OCI-M1 (cell line): ENCODE measurements at regions not wholly inside any gene's neighbourhood (a gene's known extent, or its start where the extent isn't known, plus 50 kb on each side); places are given as distances from the start of the nearest gene placed in this dataset.

Experiments used
- DNase-seq: peaks from one replicate; lab custom pipeline; 2025; lab: John Stamatoyannopoulos, UW

DNA sequence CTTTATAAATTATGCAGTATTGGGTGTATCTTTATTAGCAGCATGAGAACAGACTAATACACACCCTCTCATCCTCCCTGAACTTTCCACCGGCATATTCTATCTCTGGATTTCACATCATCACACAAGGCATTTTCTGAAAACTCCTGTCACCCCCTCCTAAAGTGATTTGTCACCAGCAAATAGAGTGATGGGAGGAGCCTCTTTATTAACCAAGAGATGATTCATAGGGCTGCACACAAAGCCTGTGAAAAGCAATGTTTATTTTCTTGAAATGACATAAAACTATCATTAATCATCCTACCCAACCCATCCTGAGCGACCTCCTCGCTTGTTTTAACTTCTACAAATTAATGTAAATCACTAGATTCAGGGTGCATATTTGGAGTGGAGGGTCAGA is 394.7 kb upstream of the SULF2 start:
- no peak for DNase-seq

DNA sequence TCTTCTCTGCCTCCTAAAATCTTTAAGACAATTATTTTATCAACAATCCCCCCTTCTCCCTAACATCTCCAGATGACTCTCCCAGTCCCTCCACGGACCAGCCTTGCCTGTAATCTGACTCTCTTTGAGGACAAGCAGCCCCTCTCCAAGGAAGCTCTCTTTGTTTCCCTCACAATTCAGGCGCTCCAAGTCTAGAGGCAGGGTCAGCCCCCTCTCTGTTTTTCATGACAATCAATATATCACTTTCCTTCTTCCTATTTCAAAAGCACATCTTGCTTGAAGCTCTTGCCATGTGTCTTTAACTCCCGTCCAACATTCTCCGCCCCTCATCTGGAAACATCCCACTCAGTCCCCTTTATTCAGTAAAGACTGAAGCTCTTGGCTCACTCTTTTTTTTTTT is 393.4 kb upstream of the SULF2 start:
- DNase-seq = no peak

DNA sequence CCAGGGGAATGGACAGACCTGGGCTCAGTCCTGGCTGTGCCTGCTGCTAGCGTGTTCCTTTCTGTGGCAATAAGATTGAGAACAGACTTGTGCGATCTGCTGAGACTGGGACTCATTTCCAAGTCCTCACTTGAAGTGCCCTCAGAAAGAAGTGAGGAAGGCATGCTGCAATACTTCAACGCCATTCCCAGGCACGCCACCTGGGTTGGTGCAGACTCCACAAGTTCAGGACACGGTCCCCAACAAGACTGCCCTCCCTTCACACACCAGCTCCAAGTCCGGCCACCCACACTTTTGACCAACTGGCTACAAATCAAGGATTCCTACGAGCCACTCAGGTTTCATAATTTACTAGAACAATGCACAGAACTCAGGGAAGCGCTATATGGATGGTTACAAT is 391.8 kb upstream of the SULF2 start:
- DNase-seq = no peak

DNA sequence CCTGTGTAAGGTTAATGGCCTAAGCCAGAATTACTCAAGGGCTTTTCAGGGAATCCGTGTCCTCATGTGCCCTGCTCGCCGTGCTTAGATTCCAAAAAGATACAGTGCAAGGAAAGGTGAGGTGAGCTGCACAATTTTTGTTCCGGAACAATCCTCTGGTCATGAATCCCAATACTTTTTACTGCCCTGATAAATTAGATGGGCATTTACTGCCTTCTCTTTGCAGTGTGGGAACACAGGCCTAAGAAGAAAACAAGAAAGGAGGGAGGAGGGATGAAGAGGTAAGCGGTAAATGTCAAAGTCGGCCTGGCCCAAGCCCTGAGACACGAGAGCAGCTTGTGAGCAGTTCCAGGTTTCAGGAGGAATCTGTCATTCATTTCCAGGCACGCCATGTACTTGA is 390.9 kb upstream of the SULF2 start:
- DNase-seq = no peak

DNA sequence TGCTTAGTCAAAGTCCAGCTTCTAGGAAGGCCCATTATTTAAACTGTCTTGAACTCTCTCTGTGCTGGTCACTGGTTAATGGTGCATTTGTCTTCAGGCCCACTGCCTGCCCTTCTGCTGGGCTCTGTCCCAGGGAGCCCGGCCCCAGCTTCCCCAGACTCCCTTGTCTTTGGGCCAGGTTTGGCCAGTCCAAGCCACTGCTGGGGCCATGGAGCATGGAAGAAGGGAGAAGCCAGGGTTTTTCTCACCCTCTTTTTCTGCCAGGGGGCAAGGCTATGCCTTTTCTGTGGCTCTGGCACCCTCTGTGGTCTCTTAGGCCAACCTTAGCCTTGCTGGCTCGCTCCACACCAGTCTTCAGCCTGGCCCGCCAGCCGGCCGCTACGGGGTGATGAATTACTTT is 390.0 kb upstream of the SULF2 start:
- DNase-seq = no peak

DNA sequence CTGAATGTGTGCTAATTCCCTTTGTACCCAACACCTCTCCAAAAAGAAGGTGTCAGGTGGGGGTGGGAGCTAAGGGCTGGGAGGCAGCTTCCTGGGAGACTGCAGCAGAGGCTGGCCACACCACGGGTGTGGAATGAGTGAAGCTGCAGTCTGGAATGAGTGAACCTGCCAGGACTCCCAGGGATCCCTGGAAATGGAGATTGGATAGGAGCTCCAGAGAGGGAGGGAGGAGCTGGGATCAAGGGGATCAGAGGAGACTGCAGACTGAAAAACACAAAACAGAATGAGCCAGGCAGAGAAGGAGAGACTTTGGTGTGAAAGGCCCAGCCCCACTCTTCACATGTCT is 387.0 kb upstream of the SULF2 start:
- DNase-seq = no peak

DNA sequence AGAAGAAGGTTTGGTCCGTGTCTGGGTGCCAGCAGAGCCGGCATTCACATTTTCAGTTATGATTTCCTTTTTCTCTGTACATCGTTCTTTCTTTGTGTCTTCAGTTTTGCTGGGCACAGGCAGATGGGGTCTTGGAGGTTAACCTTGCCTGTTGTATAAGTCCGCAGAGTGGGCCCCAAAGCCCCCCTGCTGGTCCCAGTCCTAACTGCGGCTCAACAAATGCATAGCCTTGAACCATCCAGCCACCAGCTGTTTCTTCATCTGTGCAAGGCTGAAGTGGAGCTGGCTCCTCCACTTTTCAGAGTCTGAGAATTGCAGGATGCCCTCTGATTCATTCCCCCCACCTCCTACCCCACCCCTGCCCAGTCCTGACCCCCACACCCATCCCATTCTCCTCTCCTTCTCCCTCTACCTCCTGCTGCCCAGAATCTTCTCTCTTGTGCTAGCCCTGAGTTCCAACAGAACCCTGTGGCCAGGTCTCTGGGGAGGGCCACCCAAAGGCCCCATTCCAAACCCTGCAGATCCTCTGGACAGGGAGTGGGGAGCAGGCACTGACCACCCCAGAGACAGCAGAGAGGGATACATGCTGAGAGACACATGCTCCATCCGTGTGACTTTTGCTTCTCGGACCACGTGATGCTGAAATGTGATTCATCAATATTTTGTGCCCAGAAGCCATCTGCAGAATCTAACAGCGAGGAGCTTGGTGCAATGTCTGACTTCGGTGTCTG is 386.5 kb upstream of the SULF2 start:
- no peak for DNase-seq

DNA sequence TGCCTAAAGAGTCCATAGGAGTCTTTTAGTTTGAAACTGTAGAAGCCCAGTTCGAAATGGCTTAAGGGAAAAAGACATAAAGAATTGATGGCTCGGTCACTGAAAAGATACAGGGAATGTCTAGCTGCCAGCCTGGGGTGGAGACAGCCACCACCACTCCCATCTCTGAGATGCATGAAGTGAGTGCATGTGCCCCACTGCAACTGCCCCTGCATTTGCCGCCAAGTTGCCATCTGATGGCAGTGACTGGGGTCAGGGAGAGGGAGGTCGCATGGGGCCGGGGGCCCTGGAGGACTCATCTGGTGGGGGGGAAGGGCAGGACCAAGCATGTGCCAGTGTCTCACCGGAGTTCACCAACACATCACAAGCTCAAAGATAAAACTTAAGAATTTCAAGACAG is 385.8 kb upstream of the SULF2 start:
- no peak for DNase-seq

DNA sequence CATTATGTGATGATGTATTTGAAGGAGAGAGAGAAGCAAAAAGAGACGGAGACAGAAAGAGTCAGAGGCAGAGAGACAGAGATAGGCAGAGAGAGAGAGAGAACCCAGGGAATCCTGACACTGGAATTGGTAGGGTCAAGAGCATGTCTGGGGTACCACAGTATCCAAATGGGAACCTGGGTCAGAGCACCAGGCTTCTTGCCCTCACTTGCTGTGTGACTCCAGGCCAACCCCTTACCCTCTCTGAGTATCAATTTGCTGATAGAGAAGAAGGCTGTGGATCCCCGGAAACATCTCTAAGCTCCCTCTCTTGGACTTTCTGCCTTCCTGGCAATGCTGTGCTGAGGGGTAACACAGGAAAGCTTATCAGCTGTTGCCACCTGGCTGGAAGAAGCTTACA is 385.3 kb upstream of the SULF2 start:
- DNase-seq = no peak

DNA sequence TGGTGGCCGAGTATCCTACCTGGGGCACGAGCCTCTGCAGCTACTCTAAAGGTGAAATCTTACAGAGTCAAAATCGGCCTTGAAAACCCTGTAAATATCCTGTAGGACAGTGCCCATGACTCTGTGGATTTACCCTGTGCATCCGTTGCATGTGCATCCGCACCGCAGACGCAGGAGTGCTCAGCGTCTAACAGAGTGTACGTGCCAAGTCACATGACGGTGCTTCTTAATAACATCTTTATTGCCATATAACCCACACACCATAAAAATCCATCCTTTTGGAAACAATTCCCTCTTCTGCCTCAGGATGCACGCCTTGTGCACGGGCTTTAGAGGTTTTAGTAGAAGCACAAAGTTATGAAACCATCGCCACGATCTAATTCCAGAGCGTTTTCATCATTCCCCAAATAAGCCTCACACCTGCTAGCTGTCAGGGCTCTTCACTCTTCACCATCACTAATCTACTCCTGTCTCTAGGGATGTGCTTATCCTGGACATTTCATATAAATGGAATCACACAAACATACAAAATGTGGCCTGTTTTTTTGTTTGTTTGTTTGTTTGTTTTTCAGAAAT is 384.5 kb upstream of the SULF2 start:
- no peak for DNase-seq

DNA sequence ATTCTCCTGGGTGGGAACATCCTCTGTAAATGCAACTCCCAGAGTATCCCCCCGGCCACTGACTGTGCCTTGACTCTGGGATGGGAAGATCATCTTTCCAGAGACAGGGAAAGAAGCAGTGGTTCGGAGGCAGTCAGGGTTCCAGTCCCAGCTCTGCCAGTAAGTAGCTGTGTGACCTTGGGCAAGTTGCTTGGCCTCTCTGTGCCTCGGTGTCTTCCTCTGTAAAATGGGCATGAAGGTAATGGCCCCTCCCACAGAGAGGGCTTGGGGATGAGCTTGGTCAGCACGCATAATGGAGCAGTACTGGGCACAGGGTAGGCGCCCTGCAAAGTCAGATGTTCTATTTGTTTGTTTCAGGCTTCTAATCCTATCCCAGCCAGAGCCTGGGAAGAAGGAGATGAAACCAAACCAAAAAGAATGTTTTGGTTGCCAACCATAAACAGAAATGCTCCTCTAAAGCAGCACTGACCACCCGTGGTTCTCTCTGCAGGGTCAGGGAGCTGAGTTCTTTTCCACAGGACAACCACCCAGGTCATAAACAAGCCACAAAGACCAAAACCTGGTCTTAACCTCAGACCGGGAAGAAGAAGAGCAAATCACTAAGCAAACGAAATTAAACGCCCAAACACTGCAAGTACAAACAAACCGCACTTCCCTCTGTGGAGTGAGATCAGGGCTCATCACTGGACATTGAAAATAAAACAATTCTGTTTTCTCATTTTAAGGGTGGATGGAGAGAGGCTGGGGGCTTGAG is 381.0 kb upstream of the SULF2 start:
- no peak for DNase-seq

DNA sequence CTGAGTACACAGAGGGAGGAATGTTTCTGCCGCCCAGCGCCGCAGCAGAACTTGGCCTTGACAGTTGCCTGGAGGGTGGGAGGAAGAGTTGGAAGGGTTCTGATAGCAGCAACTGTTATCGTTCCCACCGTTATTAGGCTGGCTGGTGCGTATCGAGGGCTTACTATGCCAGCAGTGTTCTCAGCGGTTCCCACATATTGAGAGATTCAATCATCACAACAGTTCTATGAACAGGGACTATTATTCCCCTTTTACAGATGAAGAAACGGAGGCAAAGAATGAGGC is 380.1 kb upstream of the SULF2 start:
- no peak for DNase-seq

DNA sequence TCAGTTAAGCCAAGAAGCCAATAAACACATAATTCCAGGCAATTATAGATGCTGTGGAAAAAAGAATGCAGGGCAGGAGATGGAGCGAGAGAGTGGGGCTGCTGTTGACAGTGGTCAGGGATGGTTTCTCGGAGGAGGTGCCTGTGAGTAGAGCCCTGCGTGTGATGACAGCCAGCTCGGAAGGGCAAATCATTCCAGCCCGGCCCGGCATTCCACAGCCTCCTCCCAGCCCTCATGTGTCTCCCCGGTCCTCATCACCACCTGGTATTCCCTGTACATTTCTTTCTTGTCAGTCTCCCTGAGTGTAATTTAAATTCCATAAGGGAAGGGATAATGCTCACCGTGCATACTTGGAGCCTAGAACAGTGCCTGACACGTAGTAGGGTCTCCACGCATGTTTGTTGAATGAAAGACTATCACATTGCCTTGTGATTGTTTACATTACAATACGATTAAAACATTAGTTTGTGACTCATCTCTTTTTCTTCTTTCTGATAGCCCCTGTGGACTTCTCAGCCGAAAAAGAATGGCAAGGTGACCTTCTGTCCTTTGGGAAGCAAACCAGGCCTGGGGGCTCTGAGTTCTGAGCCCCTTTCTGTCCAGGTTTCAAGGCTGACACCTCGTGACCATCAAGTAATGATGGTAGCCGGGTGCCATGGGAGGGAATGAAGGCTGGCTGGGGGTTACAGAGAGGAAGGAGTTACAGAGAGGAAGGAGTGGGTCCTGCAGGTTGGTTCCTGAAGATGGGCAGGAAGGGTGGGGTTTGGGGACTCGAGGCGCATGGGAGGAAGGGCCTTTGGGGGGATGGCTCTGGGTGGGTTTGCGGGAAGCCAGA is 379.5 kb upstream of the SULF2 start:
- no peak for DNase-seq

DNA sequence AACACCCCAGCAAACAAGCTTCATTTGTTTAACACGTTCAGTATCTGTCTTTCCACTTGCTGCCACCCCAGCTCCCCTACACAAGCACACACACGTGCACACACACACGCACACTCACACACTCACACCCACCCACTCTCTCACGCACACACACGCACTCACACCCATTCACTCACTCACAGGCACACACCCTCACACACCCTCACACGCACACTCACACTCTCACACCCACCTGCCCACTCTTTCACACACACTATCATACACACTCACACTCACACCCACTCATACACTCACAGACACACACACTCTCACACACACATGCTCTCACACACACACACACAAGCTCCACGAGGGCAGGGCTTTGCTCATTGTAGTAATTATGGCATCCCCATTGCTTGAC is 378.8 kb upstream of the SULF2 start:
- DNase-seq = no peak

DNA sequence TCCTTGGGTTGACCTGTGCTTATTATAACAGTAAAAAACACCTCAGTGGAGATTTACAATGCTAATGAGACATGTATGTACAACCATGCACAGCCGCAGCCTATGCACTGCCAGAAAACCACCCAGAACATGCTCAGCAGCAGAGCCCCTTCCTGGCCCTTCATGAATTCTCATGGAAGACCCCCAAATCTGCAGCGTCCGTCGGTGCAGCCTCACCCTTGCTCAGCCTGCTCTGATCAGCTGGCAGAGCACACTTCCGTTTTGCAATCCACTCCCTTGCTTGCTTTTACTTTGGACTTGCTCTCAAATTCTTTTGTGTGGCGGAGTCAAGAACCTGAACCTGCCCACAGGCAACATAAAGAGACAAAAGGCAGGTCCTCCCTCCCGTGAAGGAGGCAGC is 378.2 kb upstream of the SULF2 start:
- no peak for DNase-seq

DNA sequence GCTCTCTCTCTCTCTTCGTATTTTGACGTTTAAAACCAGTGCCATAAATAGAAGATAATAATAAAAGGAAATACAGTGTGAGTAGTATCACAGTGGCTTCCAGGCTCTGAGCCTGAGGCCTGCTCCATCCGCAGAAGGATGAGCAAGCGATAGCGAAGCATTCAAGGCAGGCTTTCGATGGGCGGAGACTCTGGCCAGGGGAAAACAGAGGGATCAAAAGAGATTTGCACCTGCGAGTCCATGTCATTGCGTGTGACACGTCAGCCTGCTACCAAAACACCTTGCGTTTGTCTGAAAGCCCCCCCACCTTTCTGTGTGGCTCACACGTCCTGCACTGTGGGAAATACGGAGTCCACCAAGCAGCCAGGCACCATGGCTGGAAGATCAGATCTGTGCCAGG is 377.3 kb upstream of the SULF2 start:
- DNase-seq = no peak

DNA sequence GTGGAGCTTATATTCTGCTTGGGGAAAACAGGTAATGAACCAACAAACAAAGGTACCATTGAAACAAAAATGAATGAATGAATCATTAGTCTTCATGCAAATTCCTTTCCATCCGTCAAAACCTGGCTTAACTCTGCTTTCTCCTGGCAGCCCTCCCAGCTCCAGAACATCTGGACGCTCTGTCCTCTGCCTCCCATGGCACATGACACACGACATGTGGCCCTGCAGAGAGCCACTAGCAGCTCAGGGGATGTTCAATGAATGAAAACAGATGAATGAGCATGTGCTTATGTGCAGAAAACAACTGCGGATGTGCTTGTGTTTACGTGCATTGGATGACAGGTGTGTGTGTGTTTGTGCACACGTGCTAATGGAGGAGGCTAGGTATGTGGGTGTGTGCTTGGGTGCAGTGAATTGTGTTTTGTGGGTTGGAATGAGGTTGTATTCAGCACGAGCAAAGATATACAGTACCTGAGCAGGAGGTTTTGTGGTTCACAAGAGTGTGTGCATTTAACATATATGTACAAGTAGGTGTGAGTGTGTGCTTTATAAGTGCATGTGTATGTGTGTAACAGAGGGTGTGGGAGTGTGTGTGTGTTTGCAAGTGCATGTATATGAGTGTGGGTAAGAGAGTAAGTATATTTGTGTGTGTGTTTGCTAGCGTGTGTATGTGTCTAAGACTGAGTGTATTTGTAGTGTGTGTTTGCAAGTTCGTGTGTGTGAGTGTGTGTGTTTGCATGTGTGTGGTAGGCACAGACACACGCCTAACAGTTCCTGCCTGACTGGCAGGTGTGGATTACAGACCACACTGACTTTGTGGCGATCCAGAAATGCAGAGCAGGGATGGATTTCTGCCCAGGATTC is 374.1 kb upstream of the SULF2 start:
- DNase-seq = no peak

DNA sequence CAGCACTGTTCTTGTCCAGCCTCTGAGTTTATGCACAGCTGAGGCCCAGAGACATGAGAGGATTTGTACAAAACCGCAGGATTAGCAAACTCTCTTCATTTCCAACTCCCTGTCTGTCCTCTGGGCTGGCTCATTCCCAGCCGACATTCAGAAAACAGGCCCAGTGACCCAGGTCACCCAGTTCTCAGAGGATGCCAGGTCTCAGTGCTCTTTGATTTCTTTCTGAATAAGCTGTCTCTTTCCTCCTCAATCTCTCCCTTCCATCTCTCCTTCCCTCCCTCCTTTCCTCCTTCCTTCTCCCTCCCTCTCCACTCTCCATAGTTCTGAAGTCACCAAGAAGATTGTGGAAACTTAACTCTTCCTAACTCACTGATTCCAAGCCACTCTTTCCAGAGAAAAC is 372.7 kb upstream of the SULF2 start:
- no peak for DNase-seq

DNA sequence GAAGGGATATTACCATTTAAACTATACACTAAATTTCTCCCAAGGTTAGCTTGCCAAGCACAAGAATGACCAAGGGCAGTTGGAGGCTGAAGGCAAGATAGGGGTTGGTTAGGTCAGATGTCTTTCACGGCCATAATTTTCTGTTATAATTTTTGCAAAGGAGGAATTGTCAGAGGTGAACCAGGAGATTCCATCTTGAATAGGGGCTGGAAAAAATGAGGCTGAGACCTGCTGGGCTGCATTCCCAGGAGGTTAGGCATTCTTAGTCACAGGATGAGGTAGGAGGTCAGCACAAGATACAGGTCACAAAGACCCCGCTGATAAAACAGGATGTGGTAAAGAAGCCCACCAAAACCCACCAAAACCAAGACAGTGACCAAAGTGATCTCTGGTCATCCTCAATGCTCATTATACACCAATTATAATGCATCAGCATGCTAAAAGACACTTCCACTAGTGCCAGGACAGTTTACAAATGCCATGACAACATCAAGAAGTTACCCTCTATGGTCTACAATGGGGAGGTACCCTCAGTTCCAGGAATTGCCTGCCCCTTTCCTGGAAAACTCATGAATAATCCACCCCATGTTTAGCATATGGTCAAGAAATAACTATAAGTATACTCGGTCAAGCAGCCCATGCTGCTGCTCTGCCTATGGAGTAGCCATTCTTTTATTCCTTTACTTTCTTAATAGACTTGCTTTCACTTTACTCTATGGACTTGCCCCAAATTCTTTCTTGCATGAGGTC is 371.8 kb upstream of the SULF2 start:
- no peak for DNase-seq

DNA sequence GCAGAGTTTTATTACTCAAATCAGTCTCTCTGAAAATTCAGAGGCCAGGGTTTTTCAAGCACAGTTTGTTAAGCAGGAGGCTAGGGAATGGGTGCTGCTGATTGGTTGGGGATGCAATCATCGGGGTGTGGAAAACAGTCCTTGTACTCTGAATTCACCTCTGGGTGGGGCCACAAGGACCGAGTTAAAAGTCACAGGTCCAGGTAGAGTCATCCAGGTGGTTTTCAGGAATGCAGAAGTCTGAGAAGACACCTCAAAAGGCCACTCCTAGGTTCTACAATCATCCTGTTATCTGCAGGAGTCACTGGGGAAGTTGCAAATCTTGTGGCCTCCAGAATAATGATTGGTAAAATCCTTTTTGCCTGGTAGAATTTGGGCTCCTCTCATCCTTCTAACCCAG is 371.2 kb upstream of the SULF2 start:
- no peak for DNase-seq

DNA sequence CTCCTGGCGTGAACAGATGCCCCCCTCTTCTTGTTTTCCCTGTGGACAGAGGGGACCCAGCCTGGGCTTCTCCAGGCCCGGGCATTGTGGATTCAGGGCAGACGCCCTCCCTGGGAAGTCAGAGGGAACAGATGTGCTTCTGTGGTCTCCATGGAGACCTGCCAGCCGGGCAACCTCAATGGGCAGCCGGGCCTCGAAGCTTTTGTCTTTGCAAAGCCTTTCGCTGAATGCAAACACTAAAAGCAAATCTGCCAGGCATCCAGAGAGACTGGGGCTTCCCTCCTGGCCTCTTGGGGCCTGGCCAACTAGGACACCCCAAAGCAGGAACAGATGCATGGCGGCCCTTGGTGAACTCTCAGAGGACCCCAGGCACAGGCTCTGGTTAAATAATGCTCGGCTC is 370.0 kb upstream of the SULF2 start:
- no peak for DNase-seq
